ENCODE measurements at regions not wholly inside any gene's neighbourhood (a gene's known extent, or its start where the extent isn't known, plus 50 kb on each side); places are given as distances from the start of the nearest gene placed in this dataset.
"Not testable (repeated sequence)": the region's sequence is repeated elsewhere in the genome, so short reads cannot be mapped to it uniquely, and the experiment has no call there.

- ATAC-seq (ENCODE audit: low FRiP score) (no peak), DNase-seq (no peak)
- H3K4me1 ChIP-seq (ENCODE audit: control insufficient read depth in 1 of 2, insufficient read depth in 2 of 2, low read length in 2 of 2), result no peaks in the 10 kb centered on the region
- H3K36me3 ChIP-seq (ENCODE audit: control insufficient read depth in 1 of 2, insufficient read depth in 2 of 2, low read length in 1 of 2), result no peaks in the 10 kb centered on the region
- H3K27me3 ChIP-seq (ENCODE audit: control insufficient read depth in 1 of 2, insufficient read depth in 2 of 2, low read length in 1 of 2), result peaks cover 0 to 2% of the 10 kb centered on the region in 2 donors
- intact Hi-C loops (cut with DNase I), result no loop called here
- 58 to 62% methylated on average over 4 of the region's 4 CpGs for WGBS, 2 donors
- H3K4me3 ChIP-seq (ENCODE audit: low read length in 2 of 2), result no peak overlapping the region
- peaks cover 9% of the 10 kb centered on the region for H3K9me3 ChIP-seq (ENCODE audit: control insufficient read depth, low read length)
- H3K27ac ChIP-seq (ENCODE audit: low read depth in 1 of 2, low read length in 2 of 2), result no peak overlapping the region
Observed at GRCh38 chr16:65819136-65819898, 547.2 kb upstream of the CDH5 start.

- Histone ChIP-seq H3K4me3 (ENCODE audit: low read length in 2 of 2) (no peak overlapping the region), H3K4me1 (ENCODE audit: control insufficient read depth in 1 of 2, insufficient read depth in 2 of 2, low read length in 2 of 2) (no peaks in the 10 kb centered on the region), H3K27me3 (ENCODE audit: control insufficient read depth in 1 of 2, insufficient read depth in 2 of 2, low read length in 1 of 2) (peaks cover 0 to 2% of the 10 kb centered on the region in 2 donors), H3K27ac (ENCODE audit: low read depth in 1 of 2, low read length in 2 of 2) (no peak overlapping the region), H3K9me3 (ENCODE audit: control insufficient read depth, low read length) (peaks cover 8% of the 10 kb centered on the region), H3K36me3 (ENCODE audit: control insufficient read depth in 1 of 2, insufficient read depth in 2 of 2, low read length in 1 of 2) (no peaks in the 10 kb centered on the region)
- ATAC-seq (ENCODE audit: low FRiP score) (no peak), DNase-seq (no peak)
- intact Hi-C loops (cut with DNase I), result no loop called here
- WGBS, 2 donors, result 97 to 100% methylated on average over 2 of the region's 2 CpGs
Observed at GRCh38 chr16:65817799-65818198, 548.7 kb upstream of the CDH5 start.

GRCh38 chr16:65817066-65817465 is 549.4 kb upstream of the CDH5 start:
- intact Hi-C loops (cut with DNase I), result no loop called here
- H3K27ac ChIP-seq (ENCODE audit: low read depth in 1 of 2, low read length in 2 of 2), result no peak overlapping the region
- H3K36me3 ChIP-seq (ENCODE audit: control insufficient read depth in 1 of 2, insufficient read depth in 2 of 2, low read length in 1 of 2), result no peaks in the 10 kb centered on the region
- DNase-seq (no peak), ATAC-seq (ENCODE audit: low FRiP score) (no peak)
- 95 to 97% methylated on average over 3 of the region's 3 CpGs for WGBS, 2 donors
- H3K9me3 ChIP-seq (ENCODE audit: control insufficient read depth, low read length), result peaks cover 4% of the 10 kb centered on the region
- no peaks in the 10 kb centered on the region for H3K27me3 ChIP-seq (ENCODE audit: control insufficient read depth in 1 of 2, insufficient read depth in 2 of 2, low read length in 1 of 2)
- H3K4me3 ChIP-seq (ENCODE audit: low read length in 2 of 2), result no peak overlapping the region
- H3K4me1 ChIP-seq (ENCODE audit: control insufficient read depth in 1 of 2, insufficient read depth in 2 of 2, low read length in 2 of 2), result no peaks in the 10 kb centered on the region

GRCh38 chr16:65816556-65816955 is 549.9 kb upstream of the CDH5 start:
- DNase-seq (no peak), ATAC-seq (ENCODE audit: low FRiP score) (no peak)
- no peaks in the 10 kb centered on the region for H3K27me3 ChIP-seq (ENCODE audit: control insufficient read depth in 1 of 2, insufficient read depth in 2 of 2, low read length in 1 of 2)
- H3K27ac ChIP-seq (ENCODE audit: low read depth in 1 of 2, low read length in 2 of 2), result no peak overlapping the region
- H3K4me3 ChIP-seq (ENCODE audit: low read length in 2 of 2), result no peak overlapping the region
- 92 to 94% methylated on average over 2 of the region's 2 CpGs for WGBS, 2 donors
- intact Hi-C loops (cut with DNase I), result no loop called here
- H3K36me3 ChIP-seq (ENCODE audit: control insufficient read depth in 1 of 2, insufficient read depth in 2 of 2, low read length in 1 of 2), result no peaks in the 10 kb centered on the region
- H3K4me1 ChIP-seq (ENCODE audit: control insufficient read depth in 1 of 2, insufficient read depth in 2 of 2, low read length in 2 of 2), result no peaks in the 10 kb centered on the region
- H3K9me3 ChIP-seq (ENCODE audit: control insufficient read depth, low read length), result peaks cover 2% of the 10 kb centered on the region

GRCh38 chr16:65815707-65816106 is 550.8 kb upstream of the CDH5 start:
- Histone ChIP-seq H3K4me3 (ENCODE audit: low read length in 2 of 2) (no peak overlapping the region), H3K27ac (ENCODE audit: low read depth in 1 of 2, low read length in 2 of 2) (no peak overlapping the region), H3K4me1 (ENCODE audit: control insufficient read depth in 1 of 2, insufficient read depth in 2 of 2, low read length in 2 of 2) (no peaks in the 10 kb centered on the region), H3K36me3 (ENCODE audit: control insufficient read depth in 1 of 2, insufficient read depth in 2 of 2, low read length in 1 of 2) (no peaks in the 10 kb centered on the region), H3K27me3 (ENCODE audit: control insufficient read depth in 1 of 2, insufficient read depth in 2 of 2, low read length in 1 of 2) (no peaks in the 10 kb centered on the region), H3K9me3 (ENCODE audit: control insufficient read depth, low read length) (peaks cover 2% of the 10 kb centered on the region)
- ATAC-seq (ENCODE audit: low FRiP score) (no peak), DNase-seq (no peak)
- WGBS, 2 donors, result 73 to 88% methylated on average over 1 of the region's 1 CpG
- intact Hi-C loops (cut with DNase I), result no loop called here

- H3K4me3 ChIP-seq (ENCODE audit: low read length in 2 of 2); H3K27me3 ChIP-seq (ENCODE audit: control insufficient read depth in 1 of 2, insufficient read depth in 2 of 2, low read length in 1 of 2); H3K4me1 ChIP-seq (ENCODE audit: control insufficient read depth in 1 of 2, insufficient read depth in 2 of 2, low read length in 2 of 2); DNase-seq; H3K27ac ChIP-seq (ENCODE audit: low read depth in 1 of 2, low read length in 2 of 2); intact Hi-C loops (cut with DNase I); H3K9me3 ChIP-seq (ENCODE audit: control insufficient read depth, low read length); ATAC-seq (ENCODE audit: low FRiP score); H3K36me3 ChIP-seq (ENCODE audit: control insufficient read depth in 1 of 2, insufficient read depth in 2 of 2, low read length in 1 of 2): not testable (repeated sequence)
- WGBS, 2 donors, result 79 to 81% methylated on average over 7 of the region's 7 CpGs
Observed at GRCh38 chr16:65813879-65814278, 552.6 kb upstream of the CDH5 start.

GRCh38 chr16:65809627-65810026 is 556.9 kb upstream of the CDH5 start:
- Histone ChIP-seq H3K36me3 (ENCODE audit: control insufficient read depth in 1 of 2, insufficient read depth in 2 of 2, low read length in 1 of 2) (no peaks in the 10 kb centered on the region), H3K27me3 (ENCODE audit: control insufficient read depth in 1 of 2, insufficient read depth in 2 of 2, low read length in 1 of 2) (no peaks in the 10 kb centered on the region), H3K27ac (ENCODE audit: low read depth in 1 of 2, low read length in 2 of 2) (no peak overlapping the region), H3K4me1 (ENCODE audit: control insufficient read depth in 1 of 2, insufficient read depth in 2 of 2, low read length in 2 of 2) (no peaks in the 10 kb centered on the region), H3K4me3 (ENCODE audit: low read length in 2 of 2) (no peak overlapping the region), H3K9me3 (ENCODE audit: control insufficient read depth, low read length) (no peaks in the 10 kb centered on the region)
- ATAC-seq (ENCODE audit: low FRiP score) (no peak), DNase-seq (no peak)
- 58 to 59% methylated on average over 8 of the region's 8 CpGs for WGBS, 2 donors
- intact Hi-C loops (cut with DNase I), result no loop called here

GRCh38 chr16:65808790-65809189 is 557.7 kb upstream of the CDH5 start:
- Histone ChIP-seq H3K27me3 (ENCODE audit: control insufficient read depth in 1 of 2, insufficient read depth in 2 of 2, low read length in 1 of 2) (no peaks in the 10 kb centered on the region), H3K27ac (ENCODE audit: low read depth in 1 of 2, low read length in 2 of 2) (no peak overlapping the region), H3K36me3 (ENCODE audit: control insufficient read depth in 1 of 2, insufficient read depth in 2 of 2, low read length in 1 of 2) (no peaks in the 10 kb centered on the region), H3K9me3 (ENCODE audit: control insufficient read depth, low read length) (no peaks in the 10 kb centered on the region), H3K4me3 (ENCODE audit: low read length in 2 of 2) (no peak overlapping the region), H3K4me1 (ENCODE audit: control insufficient read depth in 1 of 2, insufficient read depth in 2 of 2, low read length in 2 of 2) (no peaks in the 10 kb centered on the region)
- ATAC-seq (ENCODE audit: low FRiP score), result no peak
- no peak for DNase-seq
- whole genome bisulfite sequencing, 2 donors, result 90 to 93% methylated on average over 4 of the region's 4 CpGs
- intact Hi-C loops (cut with DNase I), result no loop called here

GRCh38 chr16:65807858-65808257 is 558.6 kb upstream of the CDH5 start:
- Histone ChIP-seq H3K27ac (ENCODE audit: low read depth in 1 of 2, low read length in 2 of 2) (no peak overlapping the region), H3K4me1 (ENCODE audit: control insufficient read depth in 1 of 2, insufficient read depth in 2 of 2, low read length in 2 of 2) (no peaks in the 10 kb centered on the region), H3K36me3 (ENCODE audit: control insufficient read depth in 1 of 2, insufficient read depth in 2 of 2, low read length in 1 of 2) (no peaks in the 10 kb centered on the region), H3K9me3 (ENCODE audit: control insufficient read depth, low read length) (no peaks in the 10 kb centered on the region), H3K27me3 (ENCODE audit: control insufficient read depth in 1 of 2, insufficient read depth in 2 of 2, low read length in 1 of 2) (no peaks in the 10 kb centered on the region), H3K4me3 (ENCODE audit: low read length in 2 of 2) (no peak overlapping the region)
- DNase-seq (no peak), ATAC-seq (ENCODE audit: low FRiP score) (no peak)
- intact Hi-C loops (cut with DNase I), result no loop called here
- 84 to 93% methylated on average over 1 of the region's 1 CpG for WGBS, 2 donors
